ENCODE measurements at regions not wholly inside any gene's neighbourhood (a gene's known extent, or its start where the extent isn't known, plus 50 kb on each side); places are given as distances from the start of the nearest gene placed in this dataset.
"Not testable (repeated sequence)": the region's sequence is repeated elsewhere in the genome, so short reads cannot be mapped to it uniquely, and the experiment has no call there.

DNA sequence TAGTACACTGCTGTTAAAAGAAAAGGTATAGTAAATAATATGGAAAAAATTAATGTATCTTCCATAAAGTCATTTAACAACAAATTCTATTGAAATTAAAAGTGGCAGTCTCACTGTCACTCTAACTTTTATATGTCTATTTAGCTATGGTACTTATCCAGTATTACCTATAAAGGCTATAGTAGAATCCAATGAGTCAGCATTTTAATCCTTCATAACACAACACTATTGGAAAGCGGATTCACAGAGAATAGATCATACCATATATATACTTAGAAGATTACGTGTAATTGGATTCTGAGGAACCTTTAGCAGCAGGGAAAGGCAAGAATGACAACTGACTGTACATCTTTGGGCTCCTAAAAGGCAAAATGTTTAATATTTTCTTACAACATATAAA, 1942.6 kb downstream of the PCDH7 start:
- no peak for DNase-seq

DNA sequence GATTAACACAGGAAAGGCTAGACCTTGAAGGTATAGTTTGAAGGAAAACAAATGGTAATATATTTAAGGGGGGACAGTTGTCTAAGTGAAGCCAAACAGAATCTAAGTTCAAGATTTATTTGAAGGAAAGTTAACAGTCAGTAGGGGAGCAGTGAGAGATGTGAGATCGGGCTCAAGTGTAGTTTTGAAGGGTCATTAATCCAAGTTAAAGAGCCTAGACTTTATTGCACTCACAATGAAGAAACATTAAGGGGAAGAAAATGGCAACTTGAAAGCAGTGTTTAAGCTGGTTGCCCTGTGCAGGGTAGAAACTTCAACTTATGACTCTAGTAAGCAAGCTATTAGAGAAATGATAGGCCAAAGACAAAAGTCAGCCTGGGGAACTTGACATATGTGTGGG, 1952.2 kb downstream of the PCDH7 start:
- no peak for DNase-seq

DNA sequence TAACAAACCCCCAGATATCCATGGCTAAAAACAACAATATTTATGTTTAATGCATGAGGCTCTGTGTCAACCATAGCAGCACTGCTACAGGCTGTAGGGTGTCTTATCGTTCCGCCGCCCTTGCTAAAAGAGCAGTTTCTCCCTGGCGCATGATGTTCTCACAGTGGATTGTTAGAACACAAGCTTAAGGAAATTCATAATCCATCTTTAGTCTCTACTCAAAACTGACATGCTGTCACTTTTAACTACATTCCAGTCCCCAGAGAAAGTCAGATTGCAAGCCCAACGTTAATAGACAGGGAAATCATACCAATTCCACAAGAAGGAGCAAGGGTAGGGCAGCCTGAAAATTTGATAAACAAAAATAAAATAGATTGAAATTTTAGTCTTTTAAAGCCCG, 1960.8 kb downstream of the PCDH7 start:
- no peak for DNase-seq

DNA sequence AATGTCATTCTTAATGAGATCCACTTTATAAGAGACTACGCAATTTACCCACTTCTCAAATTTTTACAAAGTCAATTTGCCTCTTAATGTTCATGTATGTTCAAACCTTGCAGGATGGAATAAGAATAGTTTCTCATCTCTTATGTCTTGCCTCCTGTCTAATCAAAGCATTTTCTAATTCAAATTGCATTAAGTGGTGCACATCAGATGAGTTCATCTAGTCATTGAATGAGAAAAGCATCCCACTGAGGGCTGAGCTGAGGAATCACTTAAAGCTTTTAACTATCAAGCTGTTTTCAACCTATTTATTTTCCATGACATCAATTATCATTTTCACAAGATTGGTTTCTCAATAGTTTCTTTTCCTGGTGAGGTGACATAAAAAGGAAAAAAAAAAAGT, 1964.0 kb downstream of the PCDH7 start:
- no peak for DNase-seq

DNA sequence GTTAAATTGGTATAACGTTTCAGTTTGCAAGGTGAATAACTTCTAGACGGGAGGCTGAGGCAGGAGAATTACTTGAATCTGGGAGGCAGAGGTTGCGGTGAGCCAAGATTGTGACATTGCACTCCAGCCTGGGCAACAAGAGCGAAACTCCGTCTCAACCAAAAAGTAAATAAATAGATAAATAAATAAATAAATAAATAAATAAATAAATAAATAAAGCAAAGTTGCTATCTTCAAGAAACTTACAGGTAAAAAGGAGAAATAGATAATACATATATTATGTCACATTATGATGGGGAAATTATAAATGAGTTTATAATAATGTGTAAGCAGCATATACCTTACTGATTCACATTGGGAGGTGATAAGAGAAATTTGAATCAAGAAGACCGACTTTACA, 1966.0 kb downstream of the PCDH7 start:
- DNase-seq, result no peak

DNA sequence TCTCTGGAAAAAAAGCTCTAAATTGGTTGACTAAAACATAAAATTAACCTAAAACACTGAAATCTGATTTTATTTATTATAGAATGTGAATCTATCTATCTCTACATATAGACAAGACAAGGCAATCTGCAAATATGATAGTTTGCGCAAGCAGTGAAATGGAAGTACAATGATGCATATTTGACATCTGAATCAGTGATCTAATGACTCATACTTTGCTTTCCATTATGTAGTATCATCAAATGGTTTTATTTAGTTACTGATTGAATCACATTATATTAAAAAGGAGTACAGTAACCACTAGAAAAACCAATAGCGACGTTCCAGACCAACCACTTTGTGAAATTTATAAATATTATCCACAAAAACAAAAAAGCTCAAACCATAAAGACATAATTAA, 1969.3 kb downstream of the PCDH7 start:
- no peak for DNase-seq

DNA sequence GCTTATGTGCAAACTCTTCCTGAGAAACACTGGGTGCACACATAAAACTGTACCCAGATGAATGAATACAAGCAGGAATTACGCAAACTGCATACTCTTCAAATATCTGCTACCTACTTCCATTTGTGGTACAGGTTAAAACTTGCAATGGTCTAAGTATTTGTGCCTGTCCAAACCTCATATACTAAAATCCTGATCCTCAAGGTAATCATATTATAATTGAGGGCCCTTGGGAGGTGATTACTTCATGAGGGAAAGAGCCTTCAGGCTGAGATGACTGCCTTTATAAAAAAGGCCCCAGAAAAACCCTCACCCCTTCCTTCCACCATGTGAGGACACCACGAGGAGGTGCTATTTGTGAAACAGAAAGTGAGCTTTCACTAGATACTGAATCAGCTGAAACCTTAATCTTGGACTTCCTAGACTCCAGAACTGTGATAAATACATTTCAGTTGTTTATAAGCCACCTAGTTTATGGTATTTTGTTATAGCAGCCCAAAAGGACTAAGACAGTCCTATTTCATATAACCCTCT, 1977.2 kb downstream of the PCDH7 start:
- DNase-seq, result no peak

DNA sequence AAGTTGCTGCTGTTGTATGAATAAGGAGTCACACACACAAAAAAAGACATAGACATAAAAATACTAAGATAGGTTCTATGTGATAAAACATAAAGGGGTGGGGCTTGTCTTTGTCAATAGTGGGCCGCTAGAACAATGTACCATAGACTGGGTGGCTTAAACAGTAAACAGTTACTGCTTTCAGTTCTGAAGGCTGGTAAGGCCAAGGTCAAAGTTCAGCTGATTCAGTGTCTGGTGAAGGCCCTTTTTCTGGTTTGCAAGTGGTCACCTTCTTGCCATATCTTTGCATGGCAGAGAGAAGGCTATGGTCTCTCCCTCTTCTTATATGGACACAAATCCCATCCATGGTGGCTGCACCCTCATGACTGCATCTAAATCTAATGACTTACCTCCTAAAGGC, 1980.7 kb downstream of the PCDH7 start:
- no peak for DNase-seq

DNA sequence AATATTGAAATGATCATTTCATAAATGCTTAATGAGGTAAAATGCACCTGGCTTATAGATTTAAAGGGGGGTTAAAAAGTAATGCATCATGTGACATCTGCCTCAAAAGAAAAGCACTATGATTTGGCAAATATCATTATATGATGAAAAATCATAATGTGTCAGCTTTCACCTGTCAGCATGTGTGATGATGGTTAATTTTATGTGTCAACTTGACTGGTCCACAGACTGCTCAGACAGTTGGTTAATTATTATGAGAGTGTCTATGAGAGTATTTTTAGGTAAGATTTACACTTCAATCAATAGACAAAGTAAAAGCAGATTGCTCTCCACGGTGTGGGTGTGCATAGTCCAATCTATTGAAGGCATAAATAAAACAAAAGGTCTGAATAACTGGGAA, 1986.7 kb downstream of the PCDH7 start:
- DNase-seq, result no peak

DNA sequence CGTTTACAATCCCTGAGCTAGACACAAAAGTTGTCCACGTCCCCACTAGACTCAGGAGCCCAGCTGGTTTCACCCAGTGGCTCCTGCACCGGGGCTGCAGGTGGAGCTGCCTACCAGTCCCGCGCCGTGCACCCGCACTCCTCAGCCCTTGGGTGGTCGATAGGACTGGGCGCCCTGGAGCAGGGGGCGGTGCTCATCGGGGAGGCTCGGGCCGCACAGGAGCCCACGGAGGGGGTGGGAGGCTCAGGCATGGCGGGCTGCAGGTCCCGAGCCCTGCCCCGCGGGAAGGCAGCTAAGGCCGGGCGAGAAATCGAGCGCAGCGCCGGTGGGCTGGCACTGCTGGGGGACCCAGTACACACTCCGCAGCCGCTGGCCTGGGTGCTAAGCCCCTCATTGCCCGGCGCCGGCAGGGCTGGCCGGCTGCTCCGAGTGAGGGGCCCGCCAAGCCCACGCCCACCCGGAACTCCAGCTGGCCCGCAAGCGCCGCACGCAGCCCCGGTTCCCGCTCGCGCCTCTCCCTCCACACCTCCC, 1996.0 kb downstream of the PCDH7 start:
- not testable (repeated sequence) for DNase-seq

DNA sequence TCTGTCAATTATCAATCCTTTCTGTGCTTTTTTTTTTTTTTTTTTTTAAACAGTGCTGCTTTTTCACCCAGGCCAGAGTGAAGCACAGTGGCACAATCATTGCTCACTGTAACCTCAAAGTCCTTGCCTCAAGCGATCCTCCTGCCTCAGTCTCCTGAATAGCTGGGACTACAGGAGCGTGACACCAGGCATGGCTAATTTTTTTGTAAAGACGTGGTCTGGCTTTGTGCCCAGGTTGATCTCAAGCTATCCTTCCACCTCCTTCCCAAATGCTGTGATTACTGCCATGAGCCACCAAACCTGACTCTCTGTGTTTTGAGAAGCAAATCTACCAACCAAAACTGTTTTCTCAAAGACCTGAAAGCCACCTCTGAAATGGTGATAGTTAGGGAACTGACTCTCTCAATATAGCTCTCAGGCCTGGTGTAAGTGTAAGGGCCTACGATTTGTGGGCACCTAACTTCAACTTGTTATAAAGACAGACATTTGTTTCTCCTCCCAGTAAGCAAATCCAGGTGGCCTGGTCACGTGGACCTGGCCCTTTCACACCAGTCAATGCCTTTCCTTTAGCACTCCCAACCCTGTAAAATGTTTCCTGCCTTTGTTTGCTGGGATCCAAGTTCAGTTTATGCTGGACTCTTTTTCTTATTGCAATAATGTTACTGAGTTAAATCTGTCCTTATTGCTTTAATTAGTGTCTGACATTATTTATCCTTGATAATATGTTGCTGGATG, 2015.9 kb downstream of the PCDH7 start:
- no peak for DNase-seq

DNA sequence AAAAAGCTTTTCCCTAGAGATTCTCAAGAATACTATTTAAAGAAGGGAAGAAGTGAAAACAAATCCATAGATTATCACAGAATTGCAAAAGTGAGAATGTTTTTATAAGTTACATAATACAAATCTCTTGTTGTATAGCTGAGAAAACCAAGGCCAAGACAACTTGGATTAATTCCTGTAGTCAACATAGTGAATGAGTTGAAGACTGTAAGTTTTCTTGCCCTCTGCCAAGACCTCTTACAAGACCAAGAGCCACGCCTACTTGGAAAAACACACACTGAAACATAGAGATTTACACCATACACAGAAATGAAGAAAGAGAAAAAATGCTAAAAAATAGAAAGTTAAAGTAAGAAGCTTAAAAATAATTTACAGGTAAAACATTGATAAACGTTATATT, 2024.0 kb downstream of the PCDH7 start:
- DNase-seq, result no peak

DNA sequence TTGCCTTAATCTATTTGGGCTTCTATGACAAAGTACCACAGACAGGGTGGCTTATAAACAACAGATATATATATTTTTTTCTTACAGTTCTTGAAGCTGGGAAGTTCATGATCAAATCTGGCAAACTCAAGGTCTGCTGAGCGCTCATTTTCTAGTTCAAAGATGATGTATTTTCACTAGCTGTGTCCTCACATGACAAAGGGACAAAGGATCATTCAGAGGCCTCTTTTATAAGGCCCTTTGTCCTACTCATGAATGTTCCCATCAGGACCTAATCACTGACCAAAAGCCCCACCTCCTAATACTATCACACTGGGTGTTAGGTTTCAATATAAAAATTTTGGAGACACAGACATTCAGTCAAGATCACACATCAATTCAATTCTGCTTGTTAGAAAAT, 2025.2 kb downstream of the PCDH7 start:
- DNase-seq, result no peak

DNA sequence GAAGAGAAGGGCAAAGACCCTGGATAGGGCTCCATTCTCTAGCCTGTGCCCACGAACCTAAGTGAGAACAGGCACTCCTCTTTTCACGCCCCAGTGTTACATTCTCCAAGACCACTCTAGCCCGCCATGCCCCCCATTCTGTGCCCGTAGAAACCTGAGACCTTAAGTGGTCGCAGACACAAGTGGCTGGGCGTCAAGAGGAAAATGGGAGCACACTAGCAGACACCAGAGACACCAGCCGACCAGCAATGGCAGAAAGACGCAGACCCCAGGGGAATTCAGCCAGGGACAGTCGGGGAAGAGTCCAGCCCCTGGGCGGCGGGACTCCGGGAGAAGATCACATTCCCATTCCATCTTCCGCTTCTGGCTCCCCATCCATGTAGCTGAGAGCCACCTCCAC, 2027.9 kb downstream of the PCDH7 start:
- DNase-seq, result no peak

DNA sequence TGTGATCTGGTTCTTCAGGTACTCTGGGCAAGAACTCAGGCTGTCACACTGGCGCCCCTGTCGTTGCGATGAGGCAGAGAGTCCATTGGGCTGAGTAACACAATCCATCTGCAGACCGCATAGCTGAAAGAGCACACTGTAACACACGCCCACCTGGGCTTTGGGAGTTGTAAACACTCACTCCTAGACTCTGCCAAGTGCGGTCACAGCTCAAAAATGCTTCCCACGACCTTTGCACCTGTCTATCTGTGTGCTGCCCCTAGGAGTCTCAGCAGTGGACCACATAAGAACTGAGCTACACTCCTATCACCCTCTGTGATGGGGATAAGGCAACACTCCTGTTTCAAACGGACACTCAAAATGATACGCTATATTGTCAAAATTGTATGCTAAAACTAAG, 2028.3 kb downstream of the PCDH7 start:
- DNase-seq, result no peak

DNA sequence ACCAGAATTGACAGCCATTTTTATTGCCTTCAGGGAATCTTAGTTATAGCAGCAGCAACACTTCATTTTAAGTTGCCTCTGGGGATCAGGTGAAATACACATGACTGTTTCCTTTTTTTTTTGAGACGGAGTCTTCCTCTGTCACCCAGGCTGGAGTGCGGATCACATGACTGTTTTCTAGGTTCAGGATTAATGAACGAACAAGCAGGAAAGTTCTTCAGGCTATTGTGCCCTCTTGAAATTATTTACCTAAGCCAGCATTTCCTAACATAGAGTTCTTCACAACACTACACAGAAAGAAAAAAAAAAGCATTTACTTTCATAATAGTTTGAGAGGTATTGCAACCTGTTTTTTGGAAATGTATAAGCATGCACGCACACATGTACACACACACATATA, 2032.8 kb downstream of the PCDH7 start:
- no peak for DNase-seq

DNA sequence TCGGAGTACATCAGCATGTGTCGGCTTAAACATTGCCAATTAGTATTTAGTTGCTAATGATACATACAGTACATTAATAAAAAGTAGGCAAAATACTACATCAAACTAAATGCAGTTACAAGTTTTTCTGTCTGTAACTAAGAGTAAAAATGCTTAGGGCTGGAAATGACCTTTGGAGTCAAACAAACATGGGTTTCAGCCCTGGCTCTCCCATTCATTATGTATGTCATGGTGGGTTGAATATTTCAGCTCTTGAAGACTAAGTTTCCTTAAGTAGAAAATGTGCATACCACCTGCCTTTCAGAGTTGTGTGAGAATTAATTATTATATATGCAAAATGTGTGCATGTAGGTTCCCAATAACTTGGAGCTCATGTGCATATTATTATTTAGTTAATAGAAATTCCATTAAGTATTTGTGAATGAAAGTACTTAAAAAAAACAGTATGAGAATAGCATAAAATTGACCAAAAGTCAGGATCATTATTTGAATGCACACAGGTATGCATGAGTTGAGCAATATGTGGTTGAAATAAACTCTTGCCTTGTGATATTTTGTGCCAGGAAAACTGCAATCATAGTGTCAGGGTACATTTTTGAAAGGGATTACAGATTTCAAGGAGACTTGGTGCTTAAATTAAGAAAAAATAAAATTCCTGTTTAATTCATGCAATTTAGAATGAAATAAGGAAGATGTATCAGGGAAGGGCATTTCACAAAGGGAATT, 2048.7 kb downstream of the PCDH7 start:
- no peak for DNase-seq

DNA sequence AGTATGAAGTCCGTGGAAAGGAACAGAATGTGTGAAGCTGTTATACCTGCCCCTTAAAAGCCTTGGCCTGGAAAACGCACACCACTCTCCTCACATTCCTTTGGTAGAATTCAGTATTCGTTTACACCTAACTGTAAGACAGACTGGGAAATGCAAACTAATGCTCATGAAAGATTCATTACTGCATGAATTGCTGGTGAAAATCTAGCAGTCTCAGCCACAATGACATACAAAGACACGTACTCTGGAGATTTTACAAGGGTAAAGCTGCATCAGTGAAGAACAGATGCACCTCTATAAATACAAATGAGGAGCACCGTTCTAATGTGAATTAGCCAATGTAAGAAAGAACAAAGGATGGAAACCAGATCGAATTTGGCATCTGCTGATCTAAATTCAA, 2051.3 kb downstream of the PCDH7 start:
- no peak for DNase-seq

DNA sequence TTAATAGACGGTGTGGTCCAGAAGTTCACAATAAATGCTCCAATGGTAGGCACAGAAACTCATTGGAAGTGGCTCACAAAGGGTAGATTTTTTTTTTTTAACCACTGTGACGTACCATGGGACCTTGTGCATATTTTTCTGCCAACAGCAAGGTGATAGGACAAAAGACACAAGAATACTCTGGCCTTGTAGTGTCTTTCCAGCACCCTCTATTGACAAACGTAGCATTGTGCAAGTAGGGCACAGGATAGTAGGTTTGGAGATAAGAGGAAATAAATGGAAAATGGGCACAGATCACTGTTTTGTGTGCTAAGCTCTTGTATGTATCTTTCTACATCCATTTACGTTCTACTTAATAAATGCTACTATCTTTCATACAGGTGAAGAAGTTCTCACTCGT, 2054.9 kb downstream of the PCDH7 start:
- DNase-seq, result no peak

DNA sequence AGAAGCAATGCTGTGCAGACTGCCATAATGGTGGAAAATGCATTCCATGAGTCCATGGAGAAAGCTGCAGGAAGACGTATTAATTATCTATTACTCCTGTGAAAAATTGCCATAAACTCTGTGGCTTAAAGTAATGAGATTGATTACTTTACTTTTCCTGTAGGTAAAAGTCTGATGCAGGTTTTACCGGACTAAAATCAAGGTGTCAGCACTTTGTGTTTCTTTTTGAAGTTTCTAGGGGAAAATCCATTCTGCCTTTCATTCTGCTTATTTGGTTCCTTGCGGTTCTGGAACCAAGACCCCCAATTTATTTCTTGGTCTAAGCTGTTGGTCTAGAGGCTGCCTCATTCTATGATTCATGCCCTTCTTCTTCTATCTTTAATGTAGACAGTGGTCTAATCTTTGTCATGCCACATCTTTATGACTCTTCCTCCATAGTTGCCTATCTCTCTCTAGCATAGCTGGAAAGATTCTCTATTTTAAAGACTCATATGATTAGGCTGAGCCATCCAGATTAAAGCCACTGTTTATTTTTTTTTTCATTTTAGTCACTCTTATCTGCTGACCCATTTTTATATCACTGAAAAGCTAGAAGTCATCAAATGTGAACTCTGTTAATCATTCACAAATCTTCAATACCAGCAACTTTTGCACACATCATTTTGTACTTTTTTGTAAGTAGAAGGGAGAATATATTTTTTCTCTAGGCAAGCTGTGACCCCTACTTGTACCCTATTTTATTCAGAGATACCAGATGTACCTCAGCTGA, 2056.4 kb downstream of the PCDH7 start:
- DNase-seq, result no peak

DNA sequence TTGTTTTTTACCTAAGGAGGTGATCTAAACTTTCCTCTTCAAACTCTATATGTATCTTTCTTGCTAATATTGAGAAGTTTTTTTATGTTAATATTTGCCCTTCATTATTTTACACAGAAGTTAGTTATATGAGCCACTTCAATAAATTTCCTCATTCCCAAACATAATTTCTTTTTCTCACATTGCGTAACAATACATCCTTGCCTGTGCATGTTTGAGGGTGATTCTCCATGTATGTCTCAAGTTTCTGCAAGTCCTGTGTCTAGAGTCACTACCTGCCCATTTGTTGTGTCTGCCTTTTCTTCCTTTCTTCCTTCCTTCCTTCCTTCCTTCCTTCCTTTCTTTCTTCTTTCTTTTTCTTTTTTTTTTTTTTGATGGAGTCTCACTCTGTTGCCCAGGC, 2057.9 kb downstream of the PCDH7 start:
- DNase-seq, result no peak

DNA sequence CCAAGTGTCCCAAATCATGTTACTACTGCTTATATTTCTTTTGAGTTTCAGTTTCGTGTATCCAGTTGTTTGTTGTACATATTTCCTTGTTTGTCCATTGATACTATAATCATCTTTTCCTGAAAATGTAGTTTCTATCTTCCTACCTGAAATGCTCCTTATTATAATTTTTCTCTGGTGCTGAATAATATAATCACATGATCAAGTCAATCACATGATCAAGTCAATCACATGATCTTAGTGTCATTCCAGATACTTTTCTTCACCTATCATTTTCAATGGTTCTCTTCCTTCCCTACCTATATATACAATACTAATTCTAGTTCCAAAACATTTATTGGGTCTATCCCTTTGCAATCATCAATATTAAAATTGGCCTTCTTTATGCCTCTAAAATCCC, 2058.8 kb downstream of the PCDH7 start:
- no peak for DNase-seq

DNA sequence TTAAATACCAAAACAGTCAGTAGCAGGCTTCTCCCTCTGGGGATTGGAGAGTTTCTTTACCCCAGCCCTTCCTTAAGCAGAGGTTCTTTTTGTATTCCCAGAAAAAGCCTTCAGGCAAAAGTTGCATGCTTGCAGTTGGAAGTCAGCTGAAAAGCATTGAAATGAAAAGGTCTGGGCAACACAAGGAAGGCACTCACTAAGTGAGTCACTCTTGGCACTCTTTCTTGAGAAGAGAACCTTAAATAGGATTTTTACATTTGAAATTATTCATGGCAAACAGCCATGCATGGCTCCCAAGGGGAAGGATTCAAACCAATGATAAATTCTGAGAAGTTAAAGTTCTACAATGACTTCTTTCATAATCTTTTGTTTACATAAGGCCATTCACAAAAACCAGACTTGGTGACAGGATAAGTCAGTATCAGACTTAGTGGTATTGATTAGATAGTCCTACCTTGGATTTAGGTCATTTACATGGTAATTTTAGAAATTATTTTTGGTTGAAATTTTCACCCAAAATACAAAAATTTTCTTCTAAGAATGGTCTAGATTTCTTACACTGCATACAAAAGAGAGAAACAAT, 2068.9 kb downstream of the PCDH7 start:
- no peak for DNase-seq

Data from CD4-positive, alpha-beta T cell treated with Interleukin-21 for 1 hour (primary cell).